ENCODE measurements at regions not wholly inside any gene's neighbourhood (a gene's known extent, or its start where the extent isn't known, plus 50 kb on each side); places are given as distances from the start of the nearest gene placed in this dataset.
"Not testable (repeated sequence)": the region's sequence is repeated elsewhere in the genome, so short reads cannot be mapped to it uniquely, and the experiment has no call there.

GRCh38 chr1:199466961-199467360 lies 560.5 kb upstream of the NR5A2 start:
- DNase-seq, result no peak

GRCh38 chr1:199472018-199472417 lies 555.5 kb upstream of the NR5A2 start:
- no peak for DNase-seq

DNA sequence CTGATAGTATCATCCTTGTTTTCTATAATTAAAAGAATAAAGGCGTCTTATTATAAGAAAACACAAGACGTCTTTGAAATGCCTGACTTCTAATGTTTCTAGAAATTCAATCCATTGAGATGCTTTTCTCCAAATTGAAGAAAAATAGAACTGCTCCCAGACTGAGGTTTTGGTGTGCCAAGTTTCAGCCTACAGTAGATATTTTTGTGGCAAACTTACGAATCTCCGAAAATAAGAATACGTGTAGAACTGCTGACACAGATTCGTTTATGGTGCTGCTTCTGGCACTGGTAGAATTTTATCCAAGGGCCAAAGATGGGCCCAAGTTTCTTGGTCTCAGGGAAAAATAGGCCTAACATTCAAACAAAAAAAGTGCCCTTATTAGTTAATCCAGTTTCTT lies 554.5 kb upstream of the NR5A2 start:
- no peak for DNase-seq

- no peak for DNase-seq
Measured at GRCh38 chr1:199474738-199475137, 552.8 kb upstream of the NR5A2 start.

- no peak for DNase-seq
Measured at GRCh38 chr1:199482426-199482825, 545.1 kb upstream of the NR5A2 start.

DNA sequence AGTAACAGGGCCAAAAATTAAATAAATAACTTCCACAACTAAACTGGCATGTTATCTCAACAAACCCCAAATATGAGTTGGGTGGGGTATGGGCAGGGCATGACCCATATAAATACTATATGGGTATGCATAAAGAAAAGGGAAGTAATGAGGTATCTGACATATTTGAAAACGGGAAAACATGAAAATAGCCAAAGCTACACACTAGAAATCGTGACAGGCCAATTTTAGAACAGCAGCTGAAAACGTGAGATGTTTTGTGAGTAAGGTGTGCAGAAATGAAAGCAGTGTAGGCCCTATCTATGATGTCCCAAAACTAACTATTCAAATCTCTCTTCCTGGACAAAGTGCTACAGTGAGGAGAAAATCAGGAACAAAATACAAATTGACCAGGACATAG lies 537.9 kb upstream of the NR5A2 start:
- DNase-seq, result no peak

GRCh38 chr1:199490769-199491527 lies 536.6 kb upstream of the NR5A2 start:
- DNase-seq, result no peak

GRCh38 chr1:199495432-199495831 lies 532.1 kb upstream of the NR5A2 start:
- DNase-seq, result no peak

- DNase-seq, result not testable (repeated sequence)
Measured at GRCh38 chr1:199498802-199499201, 528.7 kb upstream of the NR5A2 start.

DNA sequence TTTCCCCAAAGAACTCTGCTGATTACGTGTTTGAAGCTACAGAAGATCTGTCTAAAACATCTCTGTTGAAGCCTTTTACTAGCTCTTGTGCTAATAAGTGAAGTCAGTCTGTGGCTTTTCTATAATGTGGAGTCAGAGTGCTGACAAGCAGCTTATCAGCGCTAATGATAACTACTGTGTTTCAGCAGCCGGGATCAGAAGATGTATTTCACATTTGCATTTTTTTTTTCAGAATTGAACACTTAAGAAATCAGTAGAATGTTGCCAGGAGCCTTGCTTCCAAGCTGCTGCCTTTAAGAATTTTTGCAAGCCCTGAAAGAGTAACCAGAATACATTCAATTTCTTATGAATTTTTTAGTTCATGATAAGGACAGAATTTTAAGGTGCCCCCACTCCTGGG lies 519.4 kb upstream of the NR5A2 start:
- DNase-seq, result no peak

- no peak for DNase-seq
Measured at GRCh38 chr1:199508653-199509052, 518.9 kb upstream of the NR5A2 start.

- no peak for DNase-seq
Measured at GRCh38 chr1:199509456-199509855, 518.1 kb upstream of the NR5A2 start.

DNA sequence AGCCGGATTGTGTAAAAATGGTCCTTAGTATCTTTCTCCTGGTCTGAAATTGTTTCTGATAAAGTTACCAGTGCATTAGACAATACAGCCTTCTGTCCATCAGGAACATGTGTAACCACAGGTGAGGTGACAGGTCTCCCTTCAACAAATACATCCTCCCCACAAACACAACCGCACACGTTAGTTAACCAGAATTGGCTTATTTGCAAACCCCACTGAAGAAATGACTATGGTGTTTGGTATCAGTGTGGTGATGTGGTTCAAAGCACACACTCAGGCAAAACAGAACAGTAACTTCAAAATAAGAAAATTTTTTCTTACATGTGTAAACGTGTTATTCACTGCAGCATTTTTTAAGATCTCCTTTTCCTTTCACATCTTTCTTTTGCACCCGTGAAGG lies 517.2 kb upstream of the NR5A2 start:
- no peak for DNase-seq

DNA sequence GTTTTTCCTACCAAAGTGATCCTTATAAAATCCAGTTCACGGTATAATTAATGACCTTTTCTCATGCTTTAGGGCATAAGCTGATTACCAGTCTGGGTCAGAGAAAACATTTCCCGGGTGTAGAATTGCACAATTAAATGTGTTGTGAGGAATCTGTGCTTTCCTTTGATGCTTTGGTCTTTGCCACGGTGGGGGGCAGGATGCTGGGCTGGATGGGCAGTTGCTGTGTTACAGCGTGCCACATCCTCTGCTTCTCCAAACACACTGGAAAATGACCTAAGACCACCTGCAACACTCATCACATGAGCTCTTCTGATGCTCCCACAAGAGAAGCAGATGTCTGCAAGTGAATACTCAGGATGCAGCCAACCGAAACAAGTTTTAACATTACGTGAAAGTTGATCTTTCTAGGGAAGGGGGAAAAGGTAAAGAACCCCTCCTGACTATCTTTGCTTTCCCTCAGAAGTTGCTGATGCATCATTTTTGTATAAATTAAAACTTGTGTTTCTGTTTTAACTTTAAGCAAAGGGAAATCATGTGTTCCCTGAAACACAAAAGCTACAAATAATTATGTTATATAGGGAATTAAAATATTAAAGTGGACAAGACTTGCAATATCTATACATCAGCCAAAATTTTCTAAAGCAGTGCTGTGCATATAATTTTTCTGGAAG lies 515.3 kb upstream of the NR5A2 start:
- no peak for DNase-seq

- DNase-seq, result no peak
Measured at GRCh38 chr1:199515261-199515660, 512.2 kb upstream of the NR5A2 start.

DNA sequence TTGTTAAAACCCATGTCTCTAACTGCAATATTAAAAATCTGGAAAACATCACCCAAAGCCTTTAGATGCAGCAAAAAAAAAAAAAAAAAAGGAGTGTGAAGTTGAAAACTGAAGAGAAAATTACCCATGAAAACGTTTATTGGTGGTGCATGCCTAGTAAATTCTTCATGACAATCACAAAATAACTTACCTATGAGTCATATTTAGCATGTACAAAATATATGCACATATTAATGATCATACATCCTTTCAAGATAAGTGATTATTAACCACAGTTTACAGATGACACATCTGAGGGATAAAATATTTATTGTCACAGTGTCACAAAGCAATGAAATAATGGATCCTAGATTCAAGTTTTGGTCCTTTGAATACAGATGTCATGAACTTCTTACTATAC lies 505.2 kb upstream of the NR5A2 start:
- no peak for DNase-seq

DNA sequence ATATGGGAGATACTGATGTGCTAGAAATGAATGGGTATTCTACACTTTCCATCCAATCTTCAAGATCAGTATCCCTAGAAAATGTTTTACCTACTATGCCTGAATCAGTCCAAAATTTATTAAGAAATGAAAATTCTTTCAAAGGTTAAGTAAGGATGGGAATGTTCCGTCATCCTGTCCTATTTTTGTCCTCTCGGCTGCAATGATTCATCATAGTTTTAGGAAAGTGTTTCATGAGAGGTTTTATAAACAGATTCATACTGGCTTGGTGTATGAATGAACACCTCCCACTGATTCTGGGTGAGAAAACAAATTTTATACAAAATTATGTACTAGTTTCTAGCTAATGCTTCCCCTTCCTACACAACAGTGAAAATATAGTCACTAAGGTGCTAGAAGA lies 504.6 kb upstream of the NR5A2 start:
- no peak for DNase-seq

GRCh38 chr1:199529324-199529723 lies 498.2 kb upstream of the NR5A2 start:
- DNase-seq, result no peak

- not testable (repeated sequence) for DNase-seq
Measured at GRCh38 chr1:199533361-199533760, 494.1 kb upstream of the NR5A2 start.

GRCh38 chr1:199545780-199546179 lies 481.7 kb upstream of the NR5A2 start:
- DNase-seq, result no peak

- DNase-seq, result no peak
Measured at GRCh38 chr1:199546323-199546722, 481.2 kb upstream of the NR5A2 start.

DNA sequence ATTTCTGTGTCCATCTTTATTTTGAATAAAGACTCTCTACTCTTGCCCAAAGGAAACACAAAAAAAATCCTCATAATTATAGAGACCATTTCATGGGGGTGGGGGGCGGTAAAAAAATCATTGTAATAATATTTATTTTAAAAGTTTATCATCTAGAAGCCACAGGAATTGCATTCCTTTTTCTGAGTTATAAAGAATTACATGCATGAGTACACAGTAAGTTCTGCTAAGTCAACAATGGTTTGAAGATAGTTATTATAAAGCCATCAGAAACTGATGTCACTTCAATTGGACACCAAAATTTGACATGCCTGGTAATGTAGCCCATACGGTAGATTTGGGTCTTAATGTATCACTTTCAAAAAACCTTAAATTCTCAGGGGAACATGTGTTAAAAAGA lies 478.1 kb upstream of the NR5A2 start:
- no peak for DNase-seq

- DNase-seq, result no peak
Measured at GRCh38 chr1:199550199-199551065, 477.1 kb upstream of the NR5A2 start.
